Activated CD4-positive, alpha-beta T cell treated with anti-CD3 and anti-CD28 coated beads, Interleukin-2, Interleukin-6, amounts not matched to agents 100 ng/mL and 50 ng/mL, durations not matched to agents 16 hours and 8 hours (primary cell): ENCODE measurements at regions not wholly inside any gene's neighbourhood (a gene's known extent, or its start where the extent isn't known, plus 50 kb on each side); places are given as distances from the start of the nearest gene placed in this dataset.
"Not testable (repeated sequence)": the region's sequence is repeated elsewhere in the genome, so short reads cannot be mapped to it uniquely, and the experiment has no call there.

Experiments
- DNase-seq: peaks from one replicate; pipeline ENCODE4 v3.0.0-alpha.2; 2020

DNA sequence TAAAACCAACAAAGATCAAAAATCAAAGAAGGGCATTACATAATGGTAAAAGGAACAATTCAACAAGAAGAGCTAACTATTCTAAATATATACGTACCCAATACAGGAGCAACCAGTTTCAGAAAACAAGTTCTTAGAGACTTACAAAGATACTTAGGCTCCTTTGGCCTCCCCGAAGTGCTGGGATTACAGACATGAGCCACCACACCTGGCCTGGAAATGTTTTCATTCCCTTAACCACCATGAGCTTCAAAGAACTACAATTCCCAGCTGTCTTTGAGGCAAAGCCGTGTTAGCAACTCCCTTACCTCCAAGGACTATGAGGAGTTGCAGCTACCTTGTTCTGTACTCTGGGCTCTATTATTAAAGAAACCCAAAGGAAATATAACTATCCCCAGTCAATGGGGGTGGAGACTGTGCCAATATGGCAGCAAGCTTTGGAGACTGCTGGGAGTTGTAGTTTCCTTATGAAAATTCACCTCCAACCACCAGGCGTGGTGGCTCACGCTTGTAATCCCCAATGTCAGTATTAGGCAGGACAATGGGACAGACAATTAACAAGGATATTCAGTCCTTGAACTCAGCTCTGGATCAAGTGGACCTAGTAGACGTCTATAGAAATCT lies 893.9 kb downstream of the SLC6A15 start:
- not testable (repeated sequence) for DNase-seq

DNA sequence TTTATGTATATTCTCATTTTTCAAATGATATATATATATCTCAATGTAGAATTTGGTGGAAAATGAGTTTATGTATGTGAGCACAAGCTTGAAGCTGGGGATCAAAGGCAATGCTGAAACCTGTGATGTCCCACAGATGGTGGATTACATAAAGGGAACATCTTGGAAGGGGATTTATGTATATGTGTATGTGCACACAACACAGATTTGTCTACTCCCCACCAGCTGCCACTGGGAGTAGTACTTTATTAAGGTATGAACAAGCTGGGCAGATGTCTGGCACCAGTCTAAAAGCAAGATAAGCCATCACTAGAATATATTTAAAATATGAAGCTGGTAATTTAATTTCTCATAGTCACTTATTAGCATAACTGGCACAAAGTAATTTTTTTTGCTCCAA lies 895.6 kb downstream of the SLC6A15 start:
- DNase-seq: no peak

DNA sequence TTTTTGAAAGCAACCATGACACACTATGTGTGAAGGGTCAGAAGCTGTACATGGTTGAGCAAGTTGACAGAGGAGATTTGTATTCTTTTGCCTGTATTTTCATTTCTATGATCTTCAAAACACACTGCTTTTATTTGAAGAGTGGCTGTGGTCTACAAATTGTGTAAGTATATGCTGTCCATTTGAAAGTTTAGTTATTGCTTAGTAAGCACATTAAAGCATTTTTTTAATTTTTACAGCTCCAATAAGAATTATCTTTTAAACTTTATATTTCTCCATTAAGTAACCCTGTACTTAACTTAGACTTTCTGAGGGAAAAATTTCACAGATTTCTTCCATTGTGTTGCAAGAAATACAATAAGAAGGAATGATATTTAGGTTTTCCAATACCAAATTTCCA lies 915.2 kb downstream of the SLC6A15 start:
- DNase-seq: no peak

DNA sequence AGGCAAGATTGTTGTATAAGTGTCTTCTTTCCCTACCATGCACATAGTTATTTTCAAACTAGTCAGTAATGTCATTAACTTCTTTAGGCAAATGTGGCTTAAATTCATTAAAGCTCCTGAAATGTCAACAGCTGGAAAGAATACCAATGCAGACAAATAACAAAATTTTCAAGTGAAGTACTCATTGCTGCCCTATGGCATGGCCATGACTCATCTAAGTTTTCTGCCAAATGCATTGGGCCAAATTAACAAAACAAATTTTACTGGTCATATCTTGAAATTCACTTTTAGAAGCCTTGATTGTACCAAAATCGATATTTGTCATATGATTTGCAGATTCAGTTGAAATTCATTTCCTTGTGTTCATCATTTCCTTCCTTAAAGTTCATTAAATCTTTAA lies 915.9 kb downstream of the SLC6A15 start:
- DNase-seq: no peak

DNA sequence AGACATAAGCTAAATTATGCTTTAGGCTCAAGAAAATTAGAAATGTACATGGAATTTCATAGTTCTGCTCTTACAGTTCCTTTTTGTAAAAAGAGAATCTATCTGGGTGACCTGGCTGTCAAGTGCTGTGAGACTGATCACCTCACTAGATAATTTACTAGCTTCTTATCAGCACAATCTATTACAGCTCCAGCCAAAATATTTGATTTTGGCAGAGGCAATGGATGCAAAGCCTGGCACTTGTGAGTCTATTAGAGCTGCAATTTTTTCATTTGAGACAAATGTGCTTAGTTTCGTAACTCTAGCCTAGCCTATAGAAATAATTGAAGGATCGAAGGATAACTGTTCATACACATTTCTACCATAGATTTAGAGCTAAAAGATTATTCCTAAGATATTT lies 927.5 kb downstream of the SLC6A15 start:
- no peak for DNase-seq

DNA sequence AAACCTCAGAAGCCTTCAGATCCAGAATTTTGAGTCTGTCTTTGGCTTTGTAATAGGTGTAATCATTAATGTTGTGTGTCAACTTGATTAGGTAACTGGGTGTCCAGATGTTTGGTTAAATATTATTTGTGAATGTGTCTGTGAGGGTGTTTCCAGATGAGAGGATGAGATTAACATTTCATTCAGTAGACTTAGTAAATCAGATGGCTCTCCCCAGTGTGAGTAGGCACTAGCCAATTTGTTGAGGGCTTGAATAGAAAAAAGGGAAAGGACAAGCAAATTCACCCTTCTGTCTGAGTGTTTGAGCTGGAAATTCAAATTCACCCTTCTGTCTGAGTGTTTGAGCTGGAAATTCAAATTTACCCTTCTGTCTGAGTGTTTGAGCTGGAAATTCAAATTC lies 932.2 kb downstream of the SLC6A15 start:
- no peak for DNase-seq

- no peak for DNase-seq
These were observed 932.8 kb downstream of the SLC6A15 start for GRCh38 chr12:83979785-83980184.

- no peak for DNase-seq
These were observed 940.8 kb downstream of the SLC6A15 start for GRCh38 chr12:83971781-83972180.

- DNase-seq: no peak
These were observed 951.8 kb downstream of the SLC6A15 start for GRCh38 chr12:83960767-83961166.

DNA sequence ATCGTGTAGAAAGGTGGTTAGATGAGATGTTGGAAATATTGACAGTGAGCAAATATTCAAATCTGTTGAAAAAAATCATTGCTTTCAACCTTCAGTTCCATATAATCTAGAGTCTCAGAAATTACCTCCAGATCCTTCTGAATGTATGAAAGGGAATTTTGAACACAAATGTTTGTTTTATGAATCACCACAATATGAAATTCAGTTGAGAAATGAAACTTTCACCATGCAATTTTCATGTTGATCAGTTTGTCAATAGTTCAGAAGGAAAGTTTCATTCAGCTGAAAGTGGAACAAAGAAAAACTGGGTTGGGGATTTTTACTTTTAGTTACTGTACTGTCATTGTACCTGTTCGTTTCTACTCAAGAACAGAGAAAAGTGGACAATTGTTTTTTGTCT lies 953.6 kb downstream of the SLC6A15 start:
- no peak for DNase-seq

DNA sequence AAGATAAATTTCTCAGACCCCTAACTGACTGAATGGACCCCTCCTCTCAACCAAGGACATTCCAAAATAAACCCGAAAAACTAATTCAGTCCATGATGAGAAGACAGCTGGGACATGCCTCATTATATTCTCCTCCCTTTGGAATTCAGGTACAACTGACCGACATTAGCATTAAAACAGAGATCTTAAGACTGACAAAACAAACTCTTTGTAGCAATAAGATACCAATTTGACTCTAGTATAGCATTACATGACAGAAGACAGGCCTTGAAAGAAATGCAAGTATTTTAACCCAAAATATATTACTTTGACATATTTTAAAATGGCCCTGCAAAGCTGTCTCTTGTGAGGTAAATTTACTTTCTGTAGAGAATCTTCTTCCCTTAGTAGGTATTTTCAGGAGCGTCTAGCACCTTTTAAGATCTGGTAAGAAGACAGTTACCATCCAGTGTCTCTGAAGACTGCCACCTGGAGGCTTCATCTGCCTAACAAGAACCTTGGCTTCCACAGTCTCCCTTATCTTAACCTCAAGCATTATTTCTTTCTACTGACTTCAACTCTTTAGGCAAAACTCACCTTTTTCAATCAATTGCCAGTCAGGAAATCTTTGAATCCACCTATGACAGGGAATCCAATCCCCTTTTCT lies 957.5 kb downstream of the SLC6A15 start:
- DNase-seq: no peak

GRCh38 chr12:83954071-83954789 lies 958.4 kb downstream of the SLC6A15 start:
- DNase-seq: no peak

DNA sequence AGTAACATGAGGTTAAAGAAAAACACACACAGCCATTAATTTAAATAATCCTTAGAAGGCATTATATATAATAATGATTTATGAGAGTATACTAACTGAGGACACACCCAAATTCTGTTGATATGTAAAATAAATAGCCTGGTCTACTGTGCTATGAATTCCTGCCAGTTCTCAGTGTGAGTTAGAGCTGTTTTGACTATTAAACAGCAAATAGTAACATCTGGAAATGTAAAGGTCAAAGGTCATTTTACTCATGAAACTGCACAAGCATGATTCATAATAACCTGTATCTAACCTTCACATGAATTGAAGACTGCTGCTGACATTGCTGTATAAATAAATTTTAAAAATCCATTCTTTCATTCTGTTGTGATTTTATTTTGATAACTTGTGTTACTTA lies 966.7 kb downstream of the SLC6A15 start:
- no peak for DNase-seq

GRCh38 chr12:83939718-83940117 lies 972.9 kb downstream of the SLC6A15 start:
- no peak for DNase-seq

DNA sequence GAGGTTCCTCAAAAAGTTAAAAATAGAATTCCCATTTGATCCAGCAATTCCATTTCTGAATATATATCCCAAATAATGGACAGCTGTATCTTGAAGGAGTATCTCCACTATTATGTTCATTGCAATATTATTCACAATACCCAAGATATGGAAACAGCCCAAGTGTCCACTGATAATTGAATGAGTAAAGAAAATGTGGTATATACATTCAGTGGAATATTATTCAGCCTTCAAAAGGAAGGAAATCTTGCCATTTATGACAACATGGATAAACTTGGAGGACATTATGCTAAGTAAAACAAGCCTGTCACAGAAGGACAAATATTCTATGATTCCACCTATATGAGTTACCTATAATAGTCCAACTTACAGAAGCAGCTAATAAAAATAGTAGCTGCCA lies 979.0 kb downstream of the SLC6A15 start:
- no peak for DNase-seq

GRCh38 chr12:83932011-83932410 lies 980.6 kb downstream of the SLC6A15 start:
- DNase-seq: no peak

DNA sequence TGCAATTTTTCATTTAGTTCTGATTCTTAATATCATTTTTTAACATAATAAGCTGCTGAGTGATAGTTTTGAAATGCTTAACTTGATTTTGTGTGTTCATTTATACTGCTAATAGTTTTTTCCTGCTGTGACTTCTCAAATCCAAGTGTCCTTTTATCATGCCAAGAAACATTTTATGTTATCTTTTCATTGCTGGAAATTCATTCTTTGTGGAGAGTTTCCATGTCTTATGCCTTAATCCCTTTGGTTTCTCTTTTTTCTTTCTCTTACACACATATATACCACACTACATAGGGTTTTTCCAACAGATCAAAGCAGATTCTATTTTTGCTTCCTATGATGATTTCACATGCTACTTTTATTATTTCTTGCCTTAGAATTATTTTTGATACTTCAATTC lies 981.1 kb downstream of the SLC6A15 start:
- no peak for DNase-seq

GRCh38 chr12:83929792-83930191 lies 982.8 kb downstream of the SLC6A15 start:
- DNase-seq: not testable (repeated sequence)

GRCh38 chr12:83920821-83921547 lies 991.6 kb downstream of the SLC6A15 start:
- DNase-seq: no peak

DNA sequence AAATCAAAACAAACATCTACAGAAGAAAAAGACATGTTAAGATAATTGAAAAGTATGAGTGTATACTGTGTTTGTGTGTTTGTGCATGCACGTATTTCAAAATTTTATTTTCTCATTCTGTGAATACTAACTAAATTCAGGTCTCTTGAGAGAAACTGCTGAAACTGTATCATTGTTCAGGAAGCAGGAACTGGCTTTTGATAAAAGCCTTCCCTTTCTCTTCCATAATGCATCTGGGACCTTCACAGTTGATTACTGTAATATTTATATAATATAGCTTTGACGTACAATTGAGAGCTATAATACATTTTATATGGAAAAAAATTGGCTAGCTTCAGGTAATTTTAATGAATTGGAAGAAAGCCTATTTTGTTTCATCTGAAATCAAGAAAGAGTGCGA lies 993.5 kb downstream of the SLC6A15 start:
- no peak for DNase-seq

DNA sequence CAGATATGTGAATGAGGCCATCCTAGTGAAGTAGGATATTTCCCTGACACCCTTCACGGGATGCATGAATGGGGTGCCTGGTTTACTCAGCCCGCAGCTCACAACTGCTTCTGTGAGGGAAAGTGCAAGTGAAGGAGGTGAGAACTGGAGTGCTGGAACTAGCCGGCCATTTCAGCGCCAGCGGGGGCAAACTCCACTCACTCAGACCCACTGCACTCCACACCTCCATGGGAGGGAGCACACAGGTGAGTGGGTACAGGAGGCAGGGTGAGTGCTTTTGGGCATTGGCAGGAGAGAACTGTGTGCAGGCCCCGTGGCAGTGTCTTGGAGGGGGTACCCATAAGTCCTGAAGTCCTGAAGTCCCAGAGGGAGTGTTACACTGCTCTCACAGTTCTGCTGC lies 1008.4 kb downstream of the SLC6A15 start:
- DNase-seq: no peak

GRCh38 chr12:83896416-83896815 lies 1016.2 kb downstream of the SLC6A15 start:
- DNase-seq: no peak

GRCh38 chr12:83893101-83893500 lies 1019.5 kb downstream of the SLC6A15 start:
- no peak for DNase-seq

DNA sequence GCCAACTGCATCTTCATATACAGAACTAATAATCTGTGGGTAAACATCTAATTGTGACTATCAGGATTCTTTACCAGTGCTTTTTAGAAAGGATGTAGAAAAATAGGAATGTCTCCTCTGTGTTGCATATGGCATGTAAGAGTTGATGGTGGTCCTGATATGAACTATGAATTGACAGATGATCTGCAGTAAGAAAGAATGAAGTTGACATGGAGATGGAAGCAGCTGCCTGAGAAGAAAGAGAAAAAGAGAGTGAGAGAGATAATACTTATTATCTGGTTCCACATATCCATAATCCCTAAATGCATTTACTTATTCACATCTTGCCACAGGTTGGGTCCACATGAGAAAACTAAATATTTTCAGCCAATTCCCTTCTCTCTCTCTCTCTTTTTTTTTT lies 1022.9 kb downstream of the SLC6A15 start:
- no peak for DNase-seq
